ENCODE measurements at regions not wholly inside any gene's neighbourhood (a gene's known extent, or its start where the extent isn't known, plus 50 kb on each side); places are given as distances from the start of the nearest gene placed in this dataset.

DNA sequence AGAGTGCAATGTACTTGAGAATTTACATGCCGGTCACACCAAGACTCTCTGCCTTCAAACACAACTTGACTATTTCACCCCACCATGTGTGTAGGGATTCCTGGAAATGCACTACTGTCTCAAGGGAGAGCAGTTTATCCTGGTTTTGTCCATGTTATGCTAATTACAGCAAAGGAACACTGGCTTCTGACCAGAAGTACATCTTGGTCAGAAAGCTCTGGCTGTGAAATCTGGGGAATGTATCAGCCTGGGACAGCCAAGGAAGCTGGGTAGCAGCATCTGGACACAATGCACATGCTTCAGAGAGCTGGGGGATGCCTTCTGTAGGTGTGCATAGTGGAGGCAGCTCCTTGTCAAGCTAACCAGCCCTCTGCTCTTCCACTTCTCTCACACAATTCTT is 1432.6 kb upstream of the TENM3 start:
- in situ Hi-C loops (cut with MboI; ENCODE audit: low sequenced_read_pairs): no loop called here
- no peaks in the 10 kb centered on the region for H3K27me3 ChIP-seq (ENCODE audit: control insufficient read depth, insufficient read depth, low read length)
- POLR2A ChIA-PET (ENCODE audit: unreplicated experiment): no interaction called here
- no peaks in the 10 kb centered on the region for H3K9me3 ChIP-seq (ENCODE audit: control insufficient read depth, insufficient read depth, low read length)
- no peak overlapping the region for H3K27ac ChIP-seq (ENCODE audit: insufficient read depth, low read length)
- TF ChIP-seq POLR2A (IDR thresholded peaks at IDR 0.05; ENCODE audit: low read depth, low read length): no peak
- TF ChIP-seq MAZ (IDR thresholded peaks at IDR 0.05; ENCODE audit: borderline replicate concordance, low read depth, low read length): no peak
- no peak for TF ChIP-seq CEBPB (IDR thresholded peaks at IDR 0.05; ENCODE audit: low read depth, low read length)
- TF ChIP-seq, protein P1, sequence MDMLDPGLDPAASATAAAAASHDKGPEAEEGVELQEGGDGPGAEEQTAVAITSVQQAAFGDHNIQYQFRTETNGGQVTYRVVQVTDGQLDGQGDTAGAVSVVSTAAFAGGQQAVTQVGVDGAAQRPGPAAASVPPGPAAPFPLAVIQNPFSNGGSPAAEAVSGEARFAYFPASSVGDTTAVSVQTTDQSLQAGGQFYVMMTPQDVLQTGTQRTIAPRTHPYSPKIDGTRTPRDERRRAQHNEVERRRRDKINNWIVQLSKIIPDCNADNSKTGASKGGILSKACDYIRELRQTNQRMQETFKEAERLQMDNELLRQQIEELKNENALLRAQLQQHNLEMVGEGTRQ (IDR thresholded peaks at IDR 0.05; ENCODE audit: low read depth, low read length): no peak
- TF ChIP-seq NFE2L2 (IDR thresholded peaks at IDR 0.05; ENCODE audit: low read depth, low read length): no peak
- TF ChIP-seq, protein P2, sequence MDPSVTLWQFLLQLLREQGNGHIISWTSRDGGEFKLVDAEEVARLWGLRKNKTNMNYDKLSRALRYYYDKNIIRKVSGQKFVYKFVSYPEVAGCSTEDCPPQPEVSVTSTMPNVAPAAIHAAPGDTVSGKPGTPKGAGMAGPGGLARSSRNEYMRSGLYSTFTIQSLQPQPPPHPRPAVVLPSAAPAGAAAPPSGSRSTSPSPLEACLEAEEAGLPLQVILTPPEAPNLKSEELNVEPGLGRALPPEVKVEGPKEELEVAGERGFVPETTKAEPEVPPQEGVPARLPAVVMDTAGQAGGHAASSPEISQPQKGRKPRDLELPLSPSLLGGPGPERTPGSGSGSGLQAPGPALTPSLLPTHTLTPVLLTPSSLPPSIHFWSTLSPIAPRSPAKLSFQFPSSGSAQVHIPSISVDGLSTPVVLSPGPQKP (IDR thresholded peaks at IDR 0.05; ENCODE audit: borderline replicate concordance, low read depth, low read length): no peak
- no peak for TF ChIP-seq FOS (IDR thresholded peaks at IDR 0.05; ENCODE audit: low read depth, low read length)
- TF ChIP-seq RFX5 (IDR thresholded peaks at IDR 0.05; ENCODE audit: low read depth, low read length): no peak
- TF ChIP-seq RCOR1 (IDR thresholded peaks at IDR 0.05; ENCODE audit: insufficient replicate concordance, low read length): no peak
- TF ChIP-seq MXI1 (IDR thresholded peaks at IDR 0.05; ENCODE audit: borderline replicate concordance, low read depth, low read length): no peak
- H2BK120ac ChIP-seq (ENCODE audit: low read depth, low read length): no peak overlapping the region
- H3K36me3 ChIP-seq (ENCODE audit: control insufficient read depth, insufficient read depth, low read length): no peaks in the 10 kb centered on the region
- H3K4ac ChIP-seq (ENCODE audit: low read depth, low read length): no peak overlapping the region
- intact Hi-C loops (cut with micrococcal nuclease): no loop called here
- no peak overlapping the region for H2BK20ac ChIP-seq (ENCODE audit: low read depth, low read length)
- H3K14ac ChIP-seq (replicated peaks; ENCODE audit: low read depth, low read length): no peak overlapping the region
- ATAC-seq (ENCODE audit: low read depth) (no peak), DNase-seq (no peak)
- WGBS, 2 experiments (ENCODE audit: extremely low coverage in 2 of 2, insufficient read length in 1 of 2): no CpG with 5 or more reads among the region's 1 CpG
- no peaks in the 10 kb centered on the region for H3K79me1 ChIP-seq (ENCODE audit: low read depth in 1 of 2, low read length in 2 of 2)
- no peak overlapping the region for H3K4me2 ChIP-seq (ENCODE audit: low read depth, low read length)
- H2AK9ac ChIP-seq (replicated peaks; ENCODE audit: low read depth, low read length, poor library complexity): no peak overlapping the region
- no peak overlapping the region for H4K5ac ChIP-seq (ENCODE audit: low read depth, low read length)
- no peak overlapping the region for H2BK5ac ChIP-seq (ENCODE audit: low read depth, low read length, poor library complexity, severe bottlenecking)
- no peak overlapping the region for H2BK15ac ChIP-seq (ENCODE audit: low read depth, low read length)
- H4K91ac ChIP-seq (ENCODE audit: insufficient read depth, low read depth, low read length): no peak overlapping the region
- no peak overlapping the region for H3K56ac ChIP-seq (ENCODE audit: extremely low read depth, insufficient read depth, low read length)
- no peak overlapping the region for H3K9ac ChIP-seq (ENCODE audit: low read depth, low read length)
- no peak overlapping the region for H2AFZ ChIP-seq (replicated peaks; ENCODE audit: low read length, poor library complexity)
- no TSS peak for BruUV-seq (replicated peaks)
- H3K9me1 ChIP-seq (ENCODE audit: insufficient read depth, low read length): no peaks in the 10 kb centered on the region
- CTCF ChIA-PET: no interaction called here
- H3K23ac ChIP-seq (ENCODE audit: low read depth, low read length): no peak overlapping the region
- H3K18ac ChIP-seq (ENCODE audit: low read depth, low read length): no peak overlapping the region
- no peaks in the 10 kb centered on the region for H3K4me1 ChIP-seq (ENCODE audit: control insufficient read depth, insufficient read depth, low read length)
- H3K4me3 ChIP-seq (ENCODE audit: insufficient read depth, low read depth, low read length): no peak overlapping the region
- H4K20me1 ChIP-seq (ENCODE audit: insufficient read depth, low read length): no peaks in the 10 kb centered on the region
- dilution Hi-C loops (cut with HindIII; ENCODE audit: low sequenced_read_pairs, unreplicated experiment): no loop called here
- no peak overlapping the region for H2AK5ac ChIP-seq (ENCODE audit: low read depth, low read length)
- H4K8ac ChIP-seq (ENCODE audit: low read depth in 2 of 2, low read length in 2 of 2): no peak overlapping the region

Data from IMR-90 (cell line).